ENCODE measurements at regions not wholly inside any gene's neighbourhood (a gene's known extent, or its start where the extent isn't known, plus 50 kb on each side); places are given as distances from the start of the nearest gene placed in this dataset.
"Not testable (repeated sequence)": the region's sequence is repeated elsewhere in the genome, so short reads cannot be mapped to it uniquely, and the experiment has no call there.

DNA sequence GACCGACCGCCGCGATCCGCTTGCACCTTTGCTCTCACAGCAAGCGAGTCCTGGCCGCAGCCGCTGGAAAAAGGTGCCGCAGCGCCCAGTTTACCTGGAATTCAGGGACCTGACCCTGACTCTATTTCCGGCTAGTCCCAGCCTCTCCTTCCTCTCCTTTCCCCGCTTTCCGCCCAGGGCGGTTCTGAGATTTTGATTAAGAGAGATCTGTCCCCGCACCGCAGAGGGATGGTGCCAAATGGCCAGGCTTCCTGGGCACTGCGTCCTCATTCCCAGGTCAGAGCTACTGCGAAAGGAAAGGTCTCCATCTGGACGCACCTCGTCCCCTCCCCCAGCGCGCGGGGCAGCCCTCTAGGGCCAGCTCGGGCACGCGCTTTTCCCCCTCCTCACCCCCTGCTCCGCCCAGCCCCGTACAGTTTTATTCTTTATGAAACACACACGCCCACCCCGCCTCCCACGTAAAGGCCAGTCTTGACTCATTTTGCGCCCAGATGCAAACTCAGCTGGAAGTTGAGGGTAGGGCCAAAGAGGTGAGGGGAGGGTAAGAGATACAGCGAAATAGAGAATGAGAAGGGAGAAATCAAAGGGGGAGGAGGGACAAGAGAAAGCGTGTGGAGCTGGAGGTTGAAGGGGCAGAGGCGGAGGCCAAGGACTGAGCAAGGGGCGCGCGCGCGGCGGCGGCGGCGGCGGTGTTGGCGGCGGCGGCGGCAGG, 411.8 kb upstream of the ESRRG start:
- H3K27me3 ChIP-seq: peaks cover 0 to 47% (median 10%) of the 10 kb centered on the region in 4 donors
- H3K4me3 ChIP-seq: peak overlapping the region in 3 of 4 donors; percentile 38 to 50 (median 48)
- TF ChIP-seq POLR2A (IDR thresholded peaks at IDR 0.05): no peak
- TF ChIP-seq POLR2AphosphoS5 (IDR thresholded peaks at IDR 0.05): no peak
- TF ChIP-seq, protein P1, sequence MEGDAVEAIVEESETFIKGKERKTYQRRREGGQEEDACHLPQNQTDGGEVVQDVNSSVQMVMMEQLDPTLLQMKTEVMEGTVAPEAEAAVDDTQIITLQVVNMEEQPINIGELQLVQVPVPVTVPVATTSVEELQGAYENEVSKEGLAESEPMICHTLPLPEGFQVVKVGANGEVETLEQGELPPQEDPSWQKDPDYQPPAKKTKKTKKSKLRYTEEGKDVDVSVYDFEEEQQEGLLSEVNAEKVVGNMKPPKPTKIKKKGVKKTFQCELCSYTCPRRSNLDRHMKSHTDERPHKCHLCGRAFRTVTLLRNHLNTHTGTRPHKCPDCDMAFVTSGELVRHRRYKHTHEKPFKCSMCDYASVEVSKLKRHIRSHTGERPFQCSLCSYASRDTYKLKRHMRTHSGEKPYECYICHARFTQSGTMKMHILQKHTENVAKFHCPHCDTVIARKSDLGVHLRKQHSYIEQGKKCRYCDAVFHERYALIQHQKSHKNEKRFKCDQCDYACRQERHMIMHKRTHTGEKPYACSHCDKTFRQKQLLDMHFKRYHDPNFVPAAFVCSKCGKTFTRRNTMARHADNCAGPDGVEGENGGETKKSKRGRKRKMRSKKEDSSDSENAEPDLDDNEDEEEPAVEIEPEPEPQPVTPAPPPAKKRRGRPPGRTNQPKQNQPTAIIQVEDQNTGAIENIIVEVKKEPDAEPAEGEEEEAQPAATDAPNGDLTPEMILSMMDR (IDR thresholded peaks at IDR 0.05): no peak
- TF ChIP-seq EP300 (IDR thresholded peaks at IDR 0.05): no peak
- H3K27ac ChIP-seq: no peak overlapping the region
- DNase-seq: peak in 1 of 2 donors; percentile 41
- H3K9me3 ChIP-seq: no peaks in the 10 kb centered on the region
- whole genome bisulfite sequencing, 2 donors: 3 to 4% methylated on average over 48 to 49 of the region's 49 CpGs
- no peak for ATAC-seq (ENCODE audit: low FRiP score in 2 of 2)
- H3K36me3 ChIP-seq: no peaks in the 10 kb centered on the region
- H3K4me1 ChIP-seq: peaks cover 0 to 44% (median 14%) of the 10 kb centered on the region in 4 donors

DNA sequence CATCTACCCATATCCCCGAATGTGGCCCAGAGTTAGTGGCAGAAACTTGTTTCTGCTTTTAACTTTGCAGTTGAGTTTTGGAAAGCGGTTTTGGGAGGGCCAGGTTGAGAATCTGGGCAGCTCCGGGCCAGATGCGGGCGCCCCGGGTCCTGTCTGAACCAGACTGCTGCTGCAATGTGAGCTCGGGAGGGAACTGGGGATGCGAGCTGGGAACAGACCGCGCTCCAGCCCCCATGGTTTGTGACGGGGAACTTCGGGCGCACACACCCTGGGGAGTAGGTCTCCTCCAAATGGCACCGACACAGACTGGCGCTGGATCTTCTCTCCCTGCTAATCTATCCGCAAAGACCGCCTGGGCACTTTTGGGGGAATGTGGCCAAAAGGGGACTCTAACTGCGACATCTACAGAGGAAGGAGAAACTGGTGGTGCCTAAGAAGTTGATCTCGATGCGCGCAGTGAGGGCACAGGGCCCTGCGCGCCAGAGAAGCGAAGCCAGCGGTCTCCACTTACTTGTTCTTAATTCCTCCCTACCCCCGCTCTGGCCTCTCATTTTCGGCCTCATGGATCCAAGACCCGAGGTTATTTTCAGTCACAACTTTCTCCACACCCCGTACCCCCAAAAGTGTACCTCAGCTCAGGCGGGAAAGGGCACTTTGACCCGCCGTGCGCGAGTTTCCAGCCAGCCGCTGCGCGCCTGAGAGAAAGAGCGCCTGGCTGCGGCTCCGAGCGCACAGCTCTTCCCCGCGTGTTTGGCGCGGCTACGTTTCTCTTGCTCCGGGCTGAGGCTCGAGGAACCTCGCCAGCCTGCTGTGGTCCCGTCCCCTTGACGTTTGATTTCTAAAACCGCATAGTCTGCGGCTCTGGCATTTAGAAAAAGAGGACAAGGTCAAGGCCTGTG, 411.0 kb upstream of the ESRRG start:
- peak overlapping the region in 3 of 4 donors; percentile 38 to 50 (median 48) for H3K4me3 ChIP-seq
- no peaks in the 10 kb centered on the region for H3K36me3 ChIP-seq
- no peak overlapping the region for H3K27ac ChIP-seq
- H3K9me3 ChIP-seq: no peaks in the 10 kb centered on the region
- ATAC-seq (ENCODE audit: low FRiP score in 2 of 2) (no peak), DNase-seq (peak in 1 of 2 donors; percentile 63)
- WGBS, 2 donors: 4 to 8% methylated on average over 14 to 52 of the region's 53 CpGs
- H3K4me1 ChIP-seq: peaks cover 0 to 40% (median 14%) of the 10 kb centered on the region in 4 donors
- peaks cover 0 to 43% (median 10%) of the 10 kb centered on the region in 4 donors for H3K27me3 ChIP-seq
- TF ChIP-seq POLR2A (IDR thresholded peaks at IDR 0.05): no peak
- TF ChIP-seq EP300 (IDR thresholded peaks at IDR 0.05): no peak
- TF ChIP-seq, protein P1 (IDR thresholded peaks at IDR 0.05): no peak
- TF ChIP-seq POLR2AphosphoS5 (IDR thresholded peaks at IDR 0.05): no peak

DNA sequence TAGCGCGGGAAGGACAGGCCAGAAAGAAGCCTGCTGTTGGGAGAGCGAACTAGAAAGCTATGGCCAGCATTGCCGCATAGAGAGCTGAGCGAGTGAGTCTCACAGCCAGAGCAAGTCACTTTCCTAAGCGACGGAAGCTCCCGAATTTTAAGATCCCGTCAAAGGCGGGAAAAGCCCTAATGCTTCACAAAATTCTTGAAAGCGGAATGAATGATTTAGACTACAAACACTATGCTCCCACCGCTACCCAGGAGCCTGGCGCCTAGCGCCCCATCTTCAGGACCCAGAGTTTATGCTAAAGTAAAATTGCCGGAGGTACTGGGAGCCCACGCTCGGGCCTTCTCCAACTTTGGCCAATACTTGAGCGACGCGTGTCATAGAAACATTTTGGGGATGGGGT, 409.9 kb upstream of the ESRRG start:
- TF ChIP-seq EP300 (IDR thresholded peaks at IDR 0.05) (no peak), POLR2AphosphoS5 (IDR thresholded peaks at IDR 0.05) (no peak), POLR2A (IDR thresholded peaks at IDR 0.05) (no peak)
- TF ChIP-seq, protein P1 (IDR thresholded peaks at IDR 0.05): no peak
- 67 to 69% methylated on average over 20 of the region's 20 CpGs for WGBS, 2 donors
- Histone ChIP-seq H3K27me3 (peaks cover 0 to 35% (median 9%) of the 10 kb centered on the region in 4 donors), H3K27ac (no peak overlapping the region), H3K9me3 (no peaks in the 10 kb centered on the region), H3K4me3 (no peak overlapping the region), H3K4me1 (peaks cover 0 to 38% (median 14%) of the 10 kb centered on the region in 4 donors), H3K36me3 (no peaks in the 10 kb centered on the region)
- no peak for ATAC-seq (ENCODE audit: low FRiP score in 2 of 2)
- DNase-seq: no peak

DNA sequence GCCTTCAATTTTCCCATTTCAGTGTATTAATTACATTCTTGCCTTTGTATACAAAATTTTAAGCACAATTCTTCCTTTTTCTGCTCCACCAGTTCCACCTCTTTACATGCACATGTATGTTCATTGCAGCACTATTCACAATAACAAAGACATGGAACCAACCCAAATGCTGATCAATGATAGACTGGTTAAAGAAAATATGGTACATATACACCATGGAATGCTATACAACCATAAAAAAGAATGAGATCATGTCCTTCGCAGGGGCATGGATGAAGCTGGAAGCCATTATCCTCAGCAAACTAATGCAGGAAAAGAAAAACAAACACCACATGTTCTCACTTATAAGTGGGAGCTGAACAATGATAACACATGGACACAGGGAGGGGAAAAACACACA, 400.1 kb upstream of the ESRRG start:
- H3K27me3 ChIP-seq; DNase-seq; H3K9me3 ChIP-seq; H3K27ac ChIP-seq; H3K36me3 ChIP-seq; ATAC-seq (ENCODE audit: low FRiP score in 2 of 2); H3K4me3 ChIP-seq; H3K4me1 ChIP-seq: not testable (repeated sequence)
- 85 to 89% methylated on average over 1 of the region's 1 CpG for WGBS, 2 donors

DNA sequence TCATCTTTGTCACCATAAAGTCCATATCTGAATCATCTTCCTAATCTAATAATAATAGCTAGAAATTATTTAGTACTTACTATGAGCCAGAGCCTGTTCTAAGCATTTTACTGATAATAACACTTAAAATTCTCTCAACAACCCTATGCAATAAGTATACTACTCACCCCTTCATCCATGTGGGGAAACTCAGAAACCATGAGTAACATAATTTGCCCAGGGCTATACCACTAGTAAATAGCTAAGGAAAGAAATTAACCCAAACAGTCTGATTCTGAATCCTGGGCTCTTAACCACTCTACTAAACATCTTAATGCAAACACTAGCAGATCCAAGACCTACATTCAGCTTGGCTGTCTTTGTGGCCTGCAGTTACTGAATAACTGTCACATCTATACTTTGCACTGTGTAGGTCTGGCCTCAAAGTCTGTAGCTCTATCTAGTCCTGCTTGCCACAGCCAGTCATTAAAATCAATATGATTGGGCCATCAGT, 394.8 kb upstream of the ESRRG start:
- no peaks in the 10 kb centered on the region for H3K36me3 ChIP-seq
- H3K27me3 ChIP-seq: no peaks in the 10 kb centered on the region
- no peaks in the 10 kb centered on the region for H3K9me3 ChIP-seq
- DNase-seq (no peak), ATAC-seq (ENCODE audit: low FRiP score in 2 of 2) (no peak)
- no peaks in the 10 kb centered on the region for H3K4me1 ChIP-seq
- no peak overlapping the region for H3K4me3 ChIP-seq
- H3K27ac ChIP-seq: no peak overlapping the region
- TF ChIP-seq POLR2A (IDR thresholded peaks at IDR 0.05) (no peak), EP300 (IDR thresholded peaks at IDR 0.05) (no peak)
